Endothelial cell of umbilical vein (primary cell): ENCODE measurements at regions not wholly inside any gene's neighbourhood (a gene's known extent, or its start where the extent isn't known, plus 50 kb on each side); places are given as distances from the start of the nearest gene placed in this dataset.

ENCODE experiments used
- BruUV-seq: library from RNA; stranded (reverse); fragments of 400-500 nt; replicated peaks from 2 replicates; lab custom pipeline; 2021; lab: Mats Ljungman, UMichigan
- CTCF ChIA-PET: fragments of 300-600, 350-600 bp; sonication (Branson Sonifier 250); formaldehyde crosslinking; loops from one replicate; lab custom pipeline; 2021; ENCODE audit warnings: antibody characterized with exemption, inconsistent platforms; lab: Charles Lee
- POLR2A ChIA-PET: fragments of 300-600, 350-600 bp; sonication (Branson Sonifier 250); formaldehyde crosslinking; loops from one replicate; lab custom pipeline; 2021; ENCODE audit warnings: antibody characterized with exemption, inconsistent platforms; lab: Charles Lee
- DNase-seq: peaks from one replicate; pipeline ENCODE4 v3.0.0-alpha.2; 2011; ENCODE audit warnings: low read depth, low spot score
- FAIRE-seq: peaks from 2 replicates; lab custom pipeline; 2011; peaks lifted over from hg19 to GRCh38; lab: Jason Lieb, UNC
- H2AFZ ChIP-seq: 2 replicates; pipeline ENCODE4 v1.6.0; 2012; ENCODE audit warnings: low read depth, low read length, control low read depth, inconsistent platforms
- H3K27ac ChIP-seq: 2 replicates; pipeline ENCODE4 v1.5.1; 2011; ENCODE audit warnings: low read depth, mild to moderate bottlenecking, control low read depth, low read length, moderate library complexity; ENCODE audit not compliant: insufficient read depth
- H3K27me3 ChIP-seq, 2 experiments: 2 replicates each; pipeline versions ENCODE4 v1.6.0 to v1.6.1; 2011; ENCODE audit warnings: low read length in 2 of 2, mixed read lengths in 1 of 2; ENCODE audit not compliant: control insufficient read depth in 2 of 2, insufficient read depth in 2 of 2
- H3K36me3 ChIP-seq, 2 experiments: 2 replicates in 1 of 2; 3 replicates in 1 of 2; pipeline ENCODE4 v1.5.1; 2011; ENCODE audit warnings: low read length in 2 of 2, mild to moderate bottlenecking in 1 of 2, moderate library complexity in 1 of 2; ENCODE audit not compliant: control insufficient read depth in 2 of 2, insufficient read depth in 2 of 2; ENCODE audit errors: extremely low read depth in 1 of 2
- H3K4me1 ChIP-seq: 3 replicates; pipeline ENCODE4 v1.5.1; 2011; ENCODE audit warnings: mild to moderate bottlenecking, low read length; ENCODE audit not compliant: control insufficient read depth, insufficient read depth; ENCODE audit errors: extremely low read depth
- H3K4me2 ChIP-seq: 2 replicates; pipeline ENCODE4 v1.6.1; 2011; ENCODE audit warnings: low read length, control low read depth, mixed read lengths; ENCODE audit not compliant: insufficient read depth
- H3K4me3 ChIP-seq, 3 experiments: fragments of 200-600 bp in 1 of 3; sonication (generic), shearing (Covaris generic) in 1 of 3; replicated peaks in 1 of 3; 2 replicates each; pipeline ENCODE4 v1.5.1; 2011 to 2016; ENCODE audit warnings: control low read depth in 3 of 3, low read length in 3 of 3, mild to moderate bottlenecking in 2 of 3, inconsistent platforms in 1 of 3, low read depth in 1 of 3, moderate library complexity in 1 of 3; ENCODE audit not compliant: insufficient read depth in 1 of 3
- H3K79me2 ChIP-seq: 2 replicates; pipeline ENCODE4 v1.6.0; 2012; ENCODE audit warnings: low read length, inconsistent platforms; ENCODE audit not compliant: control insufficient read depth, insufficient read depth
- H3K9ac ChIP-seq: replicated peaks from 2 replicates; pipeline ENCODE3; 2011; ENCODE audit warnings: low read length, control low read depth; ENCODE audit not compliant: insufficient read depth; ENCODE audit errors: extremely low read depth
- H3K9me1 ChIP-seq: replicated peaks from 3 replicates; pipeline ENCODE4 v1.6.0; 2011; ENCODE audit warnings: mild to moderate bottlenecking, low read length; ENCODE audit not compliant: control insufficient read depth, insufficient read depth; ENCODE audit errors: extremely low read depth
- H3K9me3 ChIP-seq: replicated peaks from 2 replicates; pipeline ENCODE4 v1.5.1; 2012; ENCODE audit warnings: low read length, inconsistent platforms; ENCODE audit not compliant: control insufficient read depth, insufficient read depth
- H4K20me1 ChIP-seq: replicated peaks from 2 replicates; pipeline ENCODE3; 2011; ENCODE audit warnings: mild to moderate bottlenecking, low read length; ENCODE audit not compliant: control insufficient read depth, insufficient read depth; ENCODE audit errors: extremely low read depth
- EZH2 ChIP-seq: IDR thresholded peaks from 2 replicates; pipeline ENCODE4 v1.6.1; 2012; ENCODE audit warnings: borderline replicate concordance, low read depth, mild to moderate bottlenecking, moderate library complexity, low read length, inconsistent platforms; ENCODE audit not compliant: severe bottlenecking
- FOS ChIP-seq: IDR thresholded peaks from 2 replicates; pipeline ENCODE4 v1.6.1; 2011; ENCODE audit warnings: mild to moderate bottlenecking, low read length, moderate library complexity, borderline replicate concordance; ENCODE audit not compliant: insufficient read depth
- GATA2 ChIP-seq: IDR thresholded peaks from 2 replicates; pipeline ENCODE4 v1.7.0; 2011; ENCODE audit warnings: low read depth, mild to moderate bottlenecking, moderate library complexity, mixed read lengths, low read length; ENCODE audit not compliant: insufficient read length, insufficient read depth
- JUN ChIP-seq: IDR thresholded peaks from 2 replicates; pipeline ENCODE4 v1.6.1; 2011; ENCODE audit warnings: borderline replicate concordance, low read depth; ENCODE audit not compliant: insufficient read length, insufficient read depth
- MYC ChIP-seq: IDR thresholded peaks from one replicate; pipeline ENCODE4 v1.6.1; 2011; ENCODE audit warnings: mild to moderate bottlenecking, low read depth, low read length
- POLR2A ChIP-seq: IDR thresholded peaks from 2 replicates; pipeline ENCODE4 v1.6.1; 2012; ENCODE audit warnings: low read depth, mild to moderate bottlenecking, control low read depth, low read length
- POLR2AphosphoS5 ChIP-seq: IDR thresholded peaks from 2 replicates; pipeline ENCODE4 v1.6.1; 2012; ENCODE audit warnings: low read depth, mild to moderate bottlenecking, control low read depth, low read length, moderate library complexity; ENCODE audit not compliant: insufficient read depth
- dilution Hi-C: fragments of 300-500 bp; cut with MboI; formaldehyde crosslinking; loops from one replicate; pipeline ENCODE4 v1.15.0; 2019; ENCODE audit warnings: low sequenced_read_pairs; ENCODE audit not compliant: extremely low pct_ligation_motif_present
- intact Hi-C: fragments of 100-400 bp; cut with micrococcal nuclease; formaldehyde crosslinking; loops from one replicate; pipeline ENCODE4 v1.10.0; 2022
- TF ChIP-seq, protein P1 (sequence below), 2 donors: IDR thresholded peaks; 1 replicate in 1 of 2; 2 replicates in 1 of 2; pipeline ENCODE4 v1.5.1; 2011; ENCODE audit warnings: low read length in 2 of 2, mild to moderate bottlenecking in 2 of 2, moderate library complexity in 2 of 2, control low read depth in 1 of 2, inconsistent platforms in 1 of 2, low read depth in 1 of 2; ENCODE audit not compliant: insufficient read depth in 1 of 2; ENCODE audit errors: extremely low read depth in 1 of 2
- TF ChIP-seq, protein P2 (sequence below): IDR thresholded peaks from 2 replicates; pipeline ENCODE4 v1.6.1; 2011; ENCODE audit not compliant: insufficient read depth, insufficient read length

DNA sequence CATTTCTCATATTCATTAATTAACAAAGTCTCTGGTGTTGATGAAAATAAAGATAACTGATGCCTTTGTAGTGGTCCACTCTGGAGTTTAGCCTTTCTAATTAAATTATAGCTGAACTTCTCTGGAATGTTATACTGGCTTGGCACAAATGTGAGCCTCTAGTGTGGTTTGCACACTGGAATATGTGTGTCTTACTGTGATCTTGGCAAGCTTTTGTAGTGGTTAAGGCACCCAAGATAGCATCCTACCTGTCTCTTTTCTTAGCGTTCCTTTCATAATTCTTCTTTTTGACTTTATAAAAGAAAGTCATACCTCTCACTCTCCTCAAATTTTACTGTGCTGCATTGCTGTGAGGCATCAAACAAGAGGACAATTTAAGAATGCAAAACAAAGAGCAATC, 107.4 kb downstream of the UTRN start:
- no TSS peak for BruUV-seq
- no peak overlapping the region for H2AFZ ChIP-seq
- CTCF ChIA-PET: no interaction called here

More for the DNA sequence above, 107.4 kb downstream of the UTRN start:
- H3K36me3 ChIP-seq: no peaks in the 10 kb centered on the region
- DNase-seq (no peak), FAIRE-seq (peak; percentile 67)
- peaks cover 11% of the 10 kb centered on the region for H3K4me1 ChIP-seq
- H3K79me2 ChIP-seq: peaks cover 62% of the 10 kb centered on the region
- TF ChIP-seq GATA2 (no peak), POLR2A (no peak), POLR2AphosphoS5 (no peak), FOS (no peak), MYC (no peak), JUN (no peak), EZH2 (no peak)
- TF ChIP-seq, protein P1, sequence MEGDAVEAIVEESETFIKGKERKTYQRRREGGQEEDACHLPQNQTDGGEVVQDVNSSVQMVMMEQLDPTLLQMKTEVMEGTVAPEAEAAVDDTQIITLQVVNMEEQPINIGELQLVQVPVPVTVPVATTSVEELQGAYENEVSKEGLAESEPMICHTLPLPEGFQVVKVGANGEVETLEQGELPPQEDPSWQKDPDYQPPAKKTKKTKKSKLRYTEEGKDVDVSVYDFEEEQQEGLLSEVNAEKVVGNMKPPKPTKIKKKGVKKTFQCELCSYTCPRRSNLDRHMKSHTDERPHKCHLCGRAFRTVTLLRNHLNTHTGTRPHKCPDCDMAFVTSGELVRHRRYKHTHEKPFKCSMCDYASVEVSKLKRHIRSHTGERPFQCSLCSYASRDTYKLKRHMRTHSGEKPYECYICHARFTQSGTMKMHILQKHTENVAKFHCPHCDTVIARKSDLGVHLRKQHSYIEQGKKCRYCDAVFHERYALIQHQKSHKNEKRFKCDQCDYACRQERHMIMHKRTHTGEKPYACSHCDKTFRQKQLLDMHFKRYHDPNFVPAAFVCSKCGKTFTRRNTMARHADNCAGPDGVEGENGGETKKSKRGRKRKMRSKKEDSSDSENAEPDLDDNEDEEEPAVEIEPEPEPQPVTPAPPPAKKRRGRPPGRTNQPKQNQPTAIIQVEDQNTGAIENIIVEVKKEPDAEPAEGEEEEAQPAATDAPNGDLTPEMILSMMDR (IDR thresholded peaks at IDR 0.05; ENCODE audit: extremely low read depth in 1 of 2, insufficient read depth in 1 of 2, low read depth in 1 of 2, low read length in 2 of 2): no peak
- TF ChIP-seq, protein P2, sequence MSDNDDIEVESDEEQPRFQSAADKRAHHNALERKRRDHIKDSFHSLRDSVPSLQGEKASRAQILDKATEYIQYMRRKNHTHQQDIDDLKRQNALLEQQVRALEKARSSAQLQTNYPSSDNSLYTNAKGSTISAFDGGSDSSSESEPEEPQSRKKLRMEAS: no peak
- H3K9ac ChIP-seq: no peak overlapping the region
- H4K20me1 ChIP-seq: peaks cover 13% of the 10 kb centered on the region
- no peak overlapping the region for H3K4me3 ChIP-seq
- POLR2A ChIA-PET: no interaction called here
- H3K27me3 ChIP-seq: no peaks in the 10 kb centered on the region
- dilution Hi-C loops: no loop called here
- H3K4me2 ChIP-seq: no peak overlapping the region
- no peaks in the 10 kb centered on the region for H3K9me1 ChIP-seq
- H3K27ac ChIP-seq: no peak overlapping the region
- intact Hi-C loops: no loop called here
- H3K9me3 ChIP-seq: no peaks in the 10 kb centered on the region
